Activated naive CD4-positive, alpha-beta T cell treated with anti-CD3 and anti-CD28 coated beads, Interleukin-2, amount 50 U/mL, for 24 hours (primary cell): ENCODE measurements at regions not wholly inside any gene's neighbourhood (a gene's known extent, or its start where the extent isn't known, plus 50 kb on each side); places are given as distances from the start of the nearest gene placed in this dataset.

Experiments
- H3K27ac Mint-ChIP-seq: one replicate; pipeline ENCODE4 v1.8.0; 2021; ENCODE audit warnings: mild to moderate bottlenecking, mixed read lengths
- H3K27me3 Mint-ChIP-seq: one replicate; pipeline ENCODE4 v1.8.0; 2021; ENCODE audit warnings: mixed read lengths
- H3K36me3 Mint-ChIP-seq: one replicate; pipeline ENCODE4 v1.8.0; 2021; ENCODE audit warnings: mixed read lengths
- H3K4me1 Mint-ChIP-seq: one replicate; pipeline ENCODE4 v1.8.0; 2021; ENCODE audit warnings: mixed read lengths
- H3K4me3 Mint-ChIP-seq: one replicate; pipeline ENCODE4 v1.8.0; 2021; ENCODE audit warnings: mild to moderate bottlenecking, mixed read lengths
- H3K9me3 Mint-ChIP-seq: one replicate; pipeline ENCODE4 v1.8.0; 2021; ENCODE audit warnings: mixed read lengths

DNA sequence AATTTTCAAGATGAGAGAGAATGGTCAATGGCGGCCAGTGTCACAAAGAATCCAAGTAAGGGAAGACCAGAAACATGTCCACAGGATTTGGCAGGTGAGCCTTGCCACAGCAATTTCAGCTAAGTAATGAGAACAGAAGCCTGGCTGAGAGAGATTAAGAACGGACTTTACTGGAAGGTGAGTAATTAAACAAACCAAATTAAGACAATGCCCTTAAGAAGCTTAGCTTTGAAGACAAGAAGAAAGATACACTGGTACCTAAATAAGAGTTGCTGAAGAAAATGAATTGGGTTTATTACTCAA is 145.4 kb upstream of the PLEKHG7 start:
- H3K4me3 Mint-ChIP-seq = peak overlapping the region; percentile 65
- peaks cover 8% of the 10 kb centered on the region for H3K9me3 Mint-ChIP-seq
- no peaks in the 10 kb centered on the region for H3K27me3 Mint-ChIP-seq
- H3K27ac Mint-ChIP-seq = peak overlapping the region; percentile 90
- peaks cover 19% of the 10 kb centered on the region for H3K4me1 Mint-ChIP-seq
- peaks cover 3% of the 10 kb centered on the region for H3K36me3 Mint-ChIP-seq

DNA sequence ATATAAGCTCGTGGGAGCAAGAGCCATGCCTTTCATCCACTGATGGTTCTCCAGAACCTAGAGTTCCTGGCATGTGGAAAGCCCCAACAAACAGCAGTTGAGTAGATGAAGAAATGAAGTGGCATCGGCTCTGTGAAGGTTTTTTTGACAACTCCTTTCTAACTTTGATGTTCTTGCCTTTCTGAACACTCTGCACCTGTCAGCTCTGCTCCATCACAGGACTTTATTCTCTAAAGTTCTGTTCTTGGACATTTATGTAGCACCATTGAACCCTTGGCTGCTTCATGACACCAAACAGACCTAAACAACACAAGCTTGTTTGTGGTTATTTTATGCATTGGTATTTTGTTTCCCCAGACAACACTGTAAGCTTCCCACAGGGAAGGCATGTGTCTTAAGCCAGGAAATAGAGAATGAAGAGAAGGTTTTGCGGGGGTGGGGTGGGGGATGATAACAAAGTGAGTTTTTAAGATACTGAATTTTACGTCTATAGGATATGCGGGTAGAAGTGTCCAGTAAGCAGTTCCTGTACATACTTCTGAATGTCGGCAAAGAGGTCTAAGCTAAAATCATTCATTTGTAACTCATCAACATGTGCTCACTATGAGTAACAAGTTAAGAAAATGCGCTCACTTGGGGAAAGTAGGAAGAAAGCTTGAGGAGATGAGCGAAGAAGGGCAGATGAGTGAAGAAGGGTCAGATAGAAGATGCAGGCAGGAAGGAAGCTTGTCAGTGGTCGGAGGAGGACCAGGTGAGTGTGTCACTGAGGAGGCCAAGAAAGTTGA is 146.0 kb upstream of the PLEKHG7 start:
- Mint-ChIP-seq H3K9me3 (peaks cover 8% of the 10 kb centered on the region), H3K4me3 (peak overlapping the region; percentile 65), H3K27ac (peak overlapping the region; percentile 90), H3K27me3 (no peaks in the 10 kb centered on the region), H3K36me3 (peaks cover 3% of the 10 kb centered on the region), H3K4me1 (peaks cover 13% of the 10 kb centered on the region)

GRCh38 chr12:92556141-92556540 is 146.6 kb upstream of the PLEKHG7 start:
- Mint-ChIP-seq H3K36me3 (peaks cover 3% of the 10 kb centered on the region), H3K4me3 (peak overlapping the region; percentile 65), H3K9me3 (peaks cover 5% of the 10 kb centered on the region), H3K27me3 (no peaks in the 10 kb centered on the region), H3K27ac (peak overlapping the region; percentile 90), H3K4me1 (peaks cover 7% of the 10 kb centered on the region)

DNA sequence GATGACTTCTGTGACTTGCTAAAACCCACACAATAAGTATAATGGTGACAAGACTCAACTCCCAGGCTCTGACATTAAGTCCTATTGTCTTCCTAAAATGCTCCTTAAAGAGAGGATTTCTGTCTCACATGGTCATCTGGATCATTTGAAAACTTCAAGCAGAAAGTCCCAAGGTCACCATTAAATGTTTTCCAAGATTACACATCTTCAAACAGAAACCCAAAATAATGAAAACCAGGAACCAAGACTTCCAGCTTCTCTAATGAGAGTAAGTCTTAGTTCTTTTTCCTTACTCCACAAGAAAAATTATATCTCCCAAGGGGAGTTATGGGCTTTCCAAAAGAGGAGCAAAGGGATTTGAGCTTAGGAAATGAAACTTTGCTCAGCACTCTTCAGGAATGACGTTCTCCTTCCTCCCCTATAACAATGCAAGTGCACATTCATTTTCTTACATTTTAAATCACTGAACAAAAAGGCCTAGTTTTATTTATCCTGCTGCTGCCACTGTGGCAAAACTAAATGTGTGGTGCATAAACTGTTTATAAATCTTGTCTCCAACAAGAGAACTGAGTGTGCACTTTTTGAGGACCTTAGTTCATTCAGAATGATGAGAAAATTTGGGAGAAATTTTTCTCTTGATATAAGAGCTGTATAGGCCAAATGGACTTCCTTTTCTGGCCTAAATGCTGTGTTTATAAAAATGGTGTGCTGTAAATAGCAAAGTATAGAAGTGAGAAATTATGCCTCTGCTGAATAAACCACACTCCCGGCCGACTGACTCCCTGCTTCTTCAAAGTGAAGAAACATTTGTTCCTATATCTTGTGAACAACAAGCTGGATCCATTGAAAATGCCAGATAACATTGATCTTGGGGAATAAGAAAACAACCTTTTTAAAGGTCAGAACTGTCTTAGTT is 148.4 kb upstream of the PLEKHG7 start:
- Mint-ChIP-seq H3K4me1 (peaks cover 4% of the 10 kb centered on the region), H3K9me3 (no peaks in the 10 kb centered on the region), H3K27me3 (no peaks in the 10 kb centered on the region), H3K4me3 (no peak overlapping the region), H3K36me3 (peaks cover 3% of the 10 kb centered on the region), H3K27ac (no peak overlapping the region)

DNA sequence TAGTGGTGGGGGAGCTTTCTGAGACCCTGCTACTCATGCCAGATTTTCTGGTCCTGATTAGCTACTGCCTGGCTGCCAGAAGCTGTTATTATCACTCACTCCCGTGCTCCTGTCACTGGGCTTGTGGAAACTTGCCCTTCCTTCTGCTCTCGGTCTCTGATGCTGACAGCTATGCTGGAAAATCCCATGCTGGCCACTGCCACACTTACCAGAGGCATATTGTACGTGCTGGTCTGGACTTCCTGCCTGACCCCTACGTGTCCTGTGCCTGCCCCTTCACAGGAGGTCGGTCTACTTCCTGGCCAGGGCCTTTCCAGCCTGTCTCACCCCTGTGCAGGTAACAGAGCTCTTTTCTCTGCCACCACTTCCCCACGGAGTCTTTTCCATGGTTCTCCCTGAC is 149.4 kb upstream of the PLEKHG7 start:
- Mint-ChIP-seq H3K4me3 (no peak overlapping the region), H3K36me3 (peaks cover 3% of the 10 kb centered on the region), H3K27ac (no peak overlapping the region), H3K27me3 (no peaks in the 10 kb centered on the region), H3K4me1 (peaks cover 9% of the 10 kb centered on the region), H3K9me3 (no peaks in the 10 kb centered on the region)

- H3K36me3 Mint-ChIP-seq = peaks cover 3% of the 10 kb centered on the region
Observed at GRCh38 chr12:92552412-92553108, 150.2 kb upstream of the PLEKHG7 start.

DNA sequence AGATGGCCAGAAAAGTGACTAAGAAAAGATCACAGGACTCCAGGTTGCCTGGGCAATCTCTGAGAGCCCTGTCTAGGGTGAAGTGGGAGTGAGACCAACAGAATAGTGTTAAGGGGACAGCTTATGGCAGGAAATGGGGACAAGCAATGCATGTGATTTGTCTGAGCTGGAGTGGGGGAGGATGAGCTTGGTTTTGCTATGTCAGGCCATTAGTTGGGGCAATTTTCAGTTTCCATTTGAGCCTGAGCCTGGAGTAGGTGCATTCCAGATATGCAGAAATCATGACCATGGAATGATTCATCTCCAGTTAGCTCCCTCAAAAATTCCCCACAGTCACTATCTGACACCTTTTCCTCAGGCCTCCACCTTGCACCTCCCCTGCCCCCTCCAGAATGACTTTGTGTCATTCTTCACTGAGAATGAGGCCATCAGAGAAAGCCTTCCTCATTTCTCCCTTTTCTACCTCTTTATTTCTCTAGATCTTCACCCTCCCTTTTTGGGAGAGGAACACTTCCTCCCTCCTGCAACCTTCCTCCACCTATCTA is 150.9 kb upstream of the PLEKHG7 start:
- peaks cover 14% of the 10 kb centered on the region for H3K4me1 Mint-ChIP-seq
- H3K4me3 Mint-ChIP-seq = no peak overlapping the region
- no peaks in the 10 kb centered on the region for H3K27me3 Mint-ChIP-seq
- H3K27ac Mint-ChIP-seq = no peak overlapping the region
- no peaks in the 10 kb centered on the region for H3K36me3 Mint-ChIP-seq
- H3K9me3 Mint-ChIP-seq = no peaks in the 10 kb centered on the region

More at GRCh38 chr12:92552412-92553108, 150.2 kb upstream of the PLEKHG7 start:
- Mint-ChIP-seq H3K27ac (no peak overlapping the region), H3K27me3 (no peaks in the 10 kb centered on the region), H3K9me3 (no peaks in the 10 kb centered on the region), H3K4me3 (no peak overlapping the region), H3K4me1 (peaks cover 11% of the 10 kb centered on the region)

GRCh38 chr12:92551210-92551609 is 151.6 kb upstream of the PLEKHG7 start:
- Mint-ChIP-seq H3K36me3 (no peaks in the 10 kb centered on the region), H3K4me3 (no peak overlapping the region), H3K9me3 (no peaks in the 10 kb centered on the region), H3K27ac (no peak overlapping the region), H3K4me1 (peaks cover 14% of the 10 kb centered on the region), H3K27me3 (no peaks in the 10 kb centered on the region)

DNA sequence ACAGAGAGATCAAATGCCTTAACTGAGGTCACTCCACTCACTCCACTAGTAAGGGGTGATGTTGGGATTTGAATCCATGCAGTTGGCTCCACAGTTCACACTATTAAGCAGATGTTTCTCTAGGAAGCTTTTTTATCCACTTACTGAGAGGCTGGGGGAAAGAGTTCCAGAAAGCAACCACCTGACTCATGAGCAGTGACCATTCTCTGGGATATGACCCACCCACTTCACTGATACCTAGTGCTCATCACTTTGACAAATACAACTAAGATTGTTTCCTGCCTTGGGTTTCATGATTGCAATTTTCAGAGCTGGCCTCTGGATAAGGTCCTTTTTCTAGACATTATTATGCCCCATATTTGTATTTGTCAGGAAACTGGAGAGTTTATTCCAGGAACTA is 152.1 kb upstream of the PLEKHG7 start:
- Mint-ChIP-seq H3K9me3 (no peaks in the 10 kb centered on the region), H3K27me3 (no peaks in the 10 kb centered on the region), H3K4me3 (no peak overlapping the region), H3K36me3 (no peaks in the 10 kb centered on the region), H3K27ac (no peak overlapping the region), H3K4me1 (peaks cover 14% of the 10 kb centered on the region)

- Mint-ChIP-seq H3K27ac (no peak overlapping the region), H3K36me3 (no peaks in the 10 kb centered on the region), H3K9me3 (no peaks in the 10 kb centered on the region), H3K27me3 (no peaks in the 10 kb centered on the region), H3K4me1 (peaks cover 14% of the 10 kb centered on the region), H3K4me3 (no peak overlapping the region)
Observed at GRCh38 chr12:92550254-92550653, 152.5 kb upstream of the PLEKHG7 start.

GRCh38 chr12:92549516-92549915 is 153.3 kb upstream of the PLEKHG7 start:
- no peaks in the 10 kb centered on the region for H3K27me3 Mint-ChIP-seq
- H3K27ac Mint-ChIP-seq = peak overlapping the region; percentile 73
- no peak overlapping the region for H3K4me3 Mint-ChIP-seq
- peaks cover 17% of the 10 kb centered on the region for H3K4me1 Mint-ChIP-seq
- no peaks in the 10 kb centered on the region for H3K36me3 Mint-ChIP-seq
- no peaks in the 10 kb centered on the region for H3K9me3 Mint-ChIP-seq

DNA sequence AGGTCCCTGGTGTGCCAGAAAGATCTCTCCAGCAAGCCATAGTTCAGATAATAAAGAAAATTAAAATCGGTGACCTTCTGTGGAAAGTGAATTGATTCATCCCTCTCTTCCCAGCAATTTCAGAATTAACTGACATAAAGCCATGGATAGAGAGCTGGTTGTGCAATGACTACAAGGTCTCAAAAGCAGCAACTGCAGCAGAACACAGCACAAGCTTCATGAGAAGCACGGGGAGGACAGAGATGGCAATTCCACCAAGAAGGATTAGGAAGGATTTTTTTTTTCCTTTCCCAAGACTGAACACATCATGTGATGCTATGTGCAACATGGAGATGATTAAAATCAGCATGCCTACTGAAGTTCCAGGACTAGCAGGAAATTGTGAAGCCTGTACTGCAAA is 154.9 kb upstream of the PLEKHG7 start:
- Mint-ChIP-seq H3K4me1 (peaks cover 31% of the 10 kb centered on the region), H3K36me3 (peaks cover 2% of the 10 kb centered on the region), H3K27ac (no peak overlapping the region), H3K27me3 (no peaks in the 10 kb centered on the region), H3K9me3 (no peaks in the 10 kb centered on the region), H3K4me3 (no peak overlapping the region)

DNA sequence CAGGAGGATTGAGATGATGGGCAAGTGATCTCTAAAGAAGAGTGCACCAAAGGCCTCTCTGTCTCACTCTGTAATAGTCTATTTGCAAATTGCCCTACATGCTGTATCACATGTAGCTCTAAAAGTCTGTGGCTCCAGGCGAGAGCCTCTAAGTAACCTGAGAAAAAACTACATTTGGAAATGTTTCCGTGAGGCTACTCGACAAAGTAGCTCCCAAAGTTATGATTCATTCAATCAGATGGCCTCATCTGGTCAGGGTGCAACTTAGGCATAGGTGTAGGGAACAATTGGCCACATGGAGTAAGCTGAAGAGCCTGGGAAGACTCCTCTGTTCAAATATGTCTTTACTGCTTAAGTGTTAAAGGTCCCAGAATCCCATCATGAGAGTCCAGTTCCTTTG is 155.4 kb upstream of the PLEKHG7 start:
- H3K36me3 Mint-ChIP-seq = peaks cover 2% of the 10 kb centered on the region
- no peaks in the 10 kb centered on the region for H3K9me3 Mint-ChIP-seq
- no peaks in the 10 kb centered on the region for H3K27me3 Mint-ChIP-seq
- H3K4me1 Mint-ChIP-seq = peaks cover 31% of the 10 kb centered on the region
- H3K4me3 Mint-ChIP-seq = no peak overlapping the region
- no peak overlapping the region for H3K27ac Mint-ChIP-seq

- Mint-ChIP-seq H3K4me3 (no peak overlapping the region), H3K27me3 (no peaks in the 10 kb centered on the region), H3K36me3 (peaks cover 2% of the 10 kb centered on the region), H3K9me3 (no peaks in the 10 kb centered on the region), H3K4me1 (peaks cover 37% of the 10 kb centered on the region), H3K27ac (no peak overlapping the region)
Observed at GRCh38 chr12:92546635-92547348, 156.0 kb upstream of the PLEKHG7 start.

GRCh38 chr12:92546259-92546634 is 156.5 kb upstream of the PLEKHG7 start:
- peaks cover 2% of the 10 kb centered on the region for H3K36me3 Mint-ChIP-seq
- no peaks in the 10 kb centered on the region for H3K27me3 Mint-ChIP-seq
- H3K4me3 Mint-ChIP-seq = no peak overlapping the region
- peaks cover 43% of the 10 kb centered on the region for H3K4me1 Mint-ChIP-seq
- H3K27ac Mint-ChIP-seq = no peak overlapping the region
- no peaks in the 10 kb centered on the region for H3K9me3 Mint-ChIP-seq
